ENCODE measurements at regions not wholly inside any gene's neighbourhood (a gene's known extent, or its start where the extent isn't known, plus 50 kb on each side); places are given as distances from the start of the nearest gene placed in this dataset.

GRCh38 chr17:70297397-70297796 lies 128.1 kb downstream of the KCNJ2 start:
- no peaks in the 10 kb centered on the region for H3K27me3 ChIP-seq

DNA sequence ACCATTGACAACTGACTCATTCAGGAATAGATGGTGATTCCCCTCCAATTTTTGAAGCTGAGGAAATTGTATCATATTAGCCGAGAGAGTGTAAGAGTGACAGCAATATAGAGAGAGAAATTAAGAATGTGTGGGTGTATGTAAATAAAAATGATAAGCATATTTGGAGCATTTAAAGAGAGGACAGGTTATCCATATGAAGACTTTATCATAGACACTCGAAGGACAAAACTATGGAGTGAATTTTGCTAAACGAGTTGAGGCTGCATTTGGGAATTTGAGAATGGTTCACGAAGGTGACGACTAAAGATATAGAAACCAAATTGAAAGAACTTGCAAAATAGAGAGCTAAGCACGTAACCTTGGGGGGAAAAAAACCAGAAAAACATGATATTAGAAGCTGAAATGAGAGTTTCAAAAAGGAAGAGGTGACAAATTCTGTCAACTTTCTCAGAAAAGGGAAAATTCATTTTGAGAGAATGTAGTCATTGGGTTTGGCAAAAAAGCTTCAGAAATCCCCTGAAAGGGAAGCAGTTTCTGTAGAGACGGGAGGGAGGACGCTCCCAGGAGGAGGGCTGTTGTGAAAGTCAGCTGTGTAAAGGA lies 129.7 kb downstream of the KCNJ2 start:
- no peak for DNase-seq (ENCODE audit: low spot score in 2 of 2)
- H3K4me3 ChIP-seq, result no peak overlapping the region
- TF ChIP-seq, protein P1, sequence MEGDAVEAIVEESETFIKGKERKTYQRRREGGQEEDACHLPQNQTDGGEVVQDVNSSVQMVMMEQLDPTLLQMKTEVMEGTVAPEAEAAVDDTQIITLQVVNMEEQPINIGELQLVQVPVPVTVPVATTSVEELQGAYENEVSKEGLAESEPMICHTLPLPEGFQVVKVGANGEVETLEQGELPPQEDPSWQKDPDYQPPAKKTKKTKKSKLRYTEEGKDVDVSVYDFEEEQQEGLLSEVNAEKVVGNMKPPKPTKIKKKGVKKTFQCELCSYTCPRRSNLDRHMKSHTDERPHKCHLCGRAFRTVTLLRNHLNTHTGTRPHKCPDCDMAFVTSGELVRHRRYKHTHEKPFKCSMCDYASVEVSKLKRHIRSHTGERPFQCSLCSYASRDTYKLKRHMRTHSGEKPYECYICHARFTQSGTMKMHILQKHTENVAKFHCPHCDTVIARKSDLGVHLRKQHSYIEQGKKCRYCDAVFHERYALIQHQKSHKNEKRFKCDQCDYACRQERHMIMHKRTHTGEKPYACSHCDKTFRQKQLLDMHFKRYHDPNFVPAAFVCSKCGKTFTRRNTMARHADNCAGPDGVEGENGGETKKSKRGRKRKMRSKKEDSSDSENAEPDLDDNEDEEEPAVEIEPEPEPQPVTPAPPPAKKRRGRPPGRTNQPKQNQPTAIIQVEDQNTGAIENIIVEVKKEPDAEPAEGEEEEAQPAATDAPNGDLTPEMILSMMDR (IDR thresholded peaks at IDR 0.05), result no peak
- no peak for TF ChIP-seq POLR2AphosphoS5 (IDR thresholded peaks at IDR 0.05)
- no peak for TF ChIP-seq EP300 (IDR thresholded peaks at IDR 0.05)
- TF ChIP-seq POLR2A (IDR thresholded peaks at IDR 0.05), result no peak
- H3K4me1 ChIP-seq, result no peaks in the 10 kb centered on the region
- H3K36me3 ChIP-seq, result no peaks in the 10 kb centered on the region
- WGBS, result 76% methylated on average over 8 of the region's 8 CpGs
- no peaks in the 10 kb centered on the region for H3K9me3 ChIP-seq
- H3K27ac ChIP-seq, result no peak overlapping the region
- no peaks in the 10 kb centered on the region for H3K27me3 ChIP-seq

More at GRCh38 chr17:70297397-70297796, 128.1 kb downstream of the KCNJ2 start:
- no peak for DNase-seq (ENCODE audit: low spot score in 2 of 2)
- Histone ChIP-seq H3K27ac (no peak overlapping the region), H3K36me3 (no peaks in the 10 kb centered on the region), H3K4me3 (no peak overlapping the region), H3K9me3 (no peaks in the 10 kb centered on the region), H3K4me1 (no peaks in the 10 kb centered on the region)
- TF ChIP-seq POLR2AphosphoS5 (IDR thresholded peaks at IDR 0.05), result no peak
- TF ChIP-seq, protein P1 (IDR thresholded peaks at IDR 0.05), result no peak
- TF ChIP-seq POLR2A (IDR thresholded peaks at IDR 0.05), result no peak
- TF ChIP-seq EP300 (IDR thresholded peaks at IDR 0.05), result no peak
- 77% methylated on average over 2 of the region's 2 CpGs for WGBS

DNA sequence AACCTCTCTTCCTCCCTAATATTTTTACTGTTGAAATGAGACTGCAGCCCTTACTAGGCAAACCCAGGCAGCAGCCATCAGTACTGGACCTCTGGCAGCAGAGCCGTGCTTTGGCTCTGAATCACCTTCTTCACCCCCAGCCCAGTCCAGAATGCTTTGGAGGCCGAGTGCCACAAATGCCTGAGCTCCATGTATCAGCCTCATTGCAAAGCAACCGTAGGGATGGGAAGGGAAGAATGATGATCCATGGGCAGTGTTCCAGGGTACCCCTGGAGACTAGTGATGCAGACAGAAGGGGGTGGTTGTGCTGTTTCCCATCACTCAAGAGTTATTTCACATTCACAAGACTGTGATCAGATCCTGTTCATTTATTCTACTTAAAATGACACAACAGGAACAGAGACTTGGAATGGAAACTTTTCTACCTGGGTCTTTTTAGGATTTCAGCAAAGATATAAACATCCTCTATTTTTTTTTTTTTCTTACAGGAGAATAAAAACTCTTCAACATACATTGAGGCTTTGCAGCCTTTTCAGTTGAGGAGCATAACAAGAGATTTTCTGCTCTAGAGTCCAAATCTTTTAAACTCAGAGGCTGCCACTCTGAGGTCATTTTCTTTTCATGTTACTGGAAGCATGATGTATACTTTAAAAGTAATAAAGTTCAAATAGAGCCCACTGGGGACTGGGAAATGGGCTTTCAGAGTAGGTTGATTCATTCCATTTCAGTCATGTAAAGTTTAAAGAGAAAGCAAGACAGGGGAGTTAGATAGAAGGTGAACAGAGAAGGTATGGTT lies 138.3 kb downstream of the KCNJ2 start:
- no peak overlapping the region for H3K27ac ChIP-seq
- DNase-seq (ENCODE audit: low spot score in 2 of 2), result no peak
- H3K27me3 ChIP-seq, result no peaks in the 10 kb centered on the region
- WGBS, result 70% methylated on average over 3 of the region's 3 CpGs
- no peaks in the 10 kb centered on the region for H3K4me1 ChIP-seq
- TF ChIP-seq POLR2A (IDR thresholded peaks at IDR 0.05), result no peak
- TF ChIP-seq POLR2AphosphoS5 (IDR thresholded peaks at IDR 0.05), result no peak
- TF ChIP-seq, protein P1 (IDR thresholded peaks at IDR 0.05), result no peak
- no peak for TF ChIP-seq EP300 (IDR thresholded peaks at IDR 0.05)
- no peaks in the 10 kb centered on the region for H3K9me3 ChIP-seq
- no peak overlapping the region for H3K4me3 ChIP-seq
- H3K36me3 ChIP-seq, result no peaks in the 10 kb centered on the region

- Histone ChIP-seq H3K4me3 (no peak overlapping the region), H3K9me3 (no peaks in the 10 kb centered on the region), H3K27ac (no peak overlapping the region), H3K27me3 (no peaks in the 10 kb centered on the region), H3K4me1 (no peaks in the 10 kb centered on the region), H3K36me3 (no peaks in the 10 kb centered on the region)
- TF ChIP-seq POLR2A (IDR thresholded peaks at IDR 0.05) (no peak), POLR2AphosphoS5 (IDR thresholded peaks at IDR 0.05) (no peak)
- TF ChIP-seq, protein P1 (IDR thresholded peaks at IDR 0.05), result no peak
- WGBS, result 87% methylated on average over 2 of the region's 2 CpGs
- no peak for DNase-seq (ENCODE audit: low spot score in 2 of 2)
These were observed 139.3 kb downstream of the KCNJ2 start for GRCh38 chr17:70308618-70309017.

GRCh38 chr17:70310221-70310672 lies 140.9 kb downstream of the KCNJ2 start:
- H3K27me3 ChIP-seq, result no peaks in the 10 kb centered on the region

More at GRCh38 chr17:70310221-70310672, 140.9 kb downstream of the KCNJ2 start:
- Histone ChIP-seq H3K9me3 (no peaks in the 10 kb centered on the region), H3K27ac (no peak overlapping the region), H3K4me3 (no peak overlapping the region), H3K4me1 (no peaks in the 10 kb centered on the region), H3K36me3 (no peaks in the 10 kb centered on the region)
- DNase-seq (ENCODE audit: low spot score in 2 of 2), result no peak
- 83% methylated on average over 4 of the region's 4 CpGs for WGBS
- no peak for TF ChIP-seq POLR2AphosphoS5 (IDR thresholded peaks at IDR 0.05)
- TF ChIP-seq EP300 (IDR thresholded peaks at IDR 0.05), result no peak
- TF ChIP-seq, protein P1 (IDR thresholded peaks at IDR 0.05), result no peak
- no peak for TF ChIP-seq POLR2A (IDR thresholded peaks at IDR 0.05)
